ENCODE measurements at regions not wholly inside any gene's neighbourhood (a gene's known extent, or its start where the extent isn't known, plus 50 kb on each side); places are given as distances from the start of the nearest gene placed in this dataset.
"Not testable (repeated sequence)": the region's sequence is repeated elsewhere in the genome, so short reads cannot be mapped to it uniquely, and the experiment has no call there.

DNA sequence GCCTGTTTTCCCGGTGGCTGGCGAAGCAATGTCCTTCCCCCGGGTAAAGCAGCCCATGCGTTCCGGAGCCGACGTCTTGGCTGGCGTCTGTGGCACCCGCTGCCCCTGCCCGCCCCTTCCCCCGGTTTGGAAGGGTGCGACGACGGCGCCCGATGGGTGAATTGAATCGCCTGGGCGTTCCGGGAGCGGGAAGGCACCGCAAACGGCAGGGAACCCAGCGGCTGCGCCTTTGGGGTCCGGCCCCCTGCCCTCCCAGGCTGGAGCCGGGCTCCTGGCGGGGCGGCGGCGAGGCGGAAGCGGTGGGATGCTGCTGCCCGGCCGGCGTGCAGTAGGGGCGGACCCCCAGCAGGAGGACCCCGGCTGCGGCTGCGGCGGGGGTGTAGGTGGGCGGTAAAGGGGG lies 123.6 kb upstream of the RHOU start:
- DNase-seq (ENCODE audit: low read depth in 2 of 2): not testable (repeated sequence)

DNA sequence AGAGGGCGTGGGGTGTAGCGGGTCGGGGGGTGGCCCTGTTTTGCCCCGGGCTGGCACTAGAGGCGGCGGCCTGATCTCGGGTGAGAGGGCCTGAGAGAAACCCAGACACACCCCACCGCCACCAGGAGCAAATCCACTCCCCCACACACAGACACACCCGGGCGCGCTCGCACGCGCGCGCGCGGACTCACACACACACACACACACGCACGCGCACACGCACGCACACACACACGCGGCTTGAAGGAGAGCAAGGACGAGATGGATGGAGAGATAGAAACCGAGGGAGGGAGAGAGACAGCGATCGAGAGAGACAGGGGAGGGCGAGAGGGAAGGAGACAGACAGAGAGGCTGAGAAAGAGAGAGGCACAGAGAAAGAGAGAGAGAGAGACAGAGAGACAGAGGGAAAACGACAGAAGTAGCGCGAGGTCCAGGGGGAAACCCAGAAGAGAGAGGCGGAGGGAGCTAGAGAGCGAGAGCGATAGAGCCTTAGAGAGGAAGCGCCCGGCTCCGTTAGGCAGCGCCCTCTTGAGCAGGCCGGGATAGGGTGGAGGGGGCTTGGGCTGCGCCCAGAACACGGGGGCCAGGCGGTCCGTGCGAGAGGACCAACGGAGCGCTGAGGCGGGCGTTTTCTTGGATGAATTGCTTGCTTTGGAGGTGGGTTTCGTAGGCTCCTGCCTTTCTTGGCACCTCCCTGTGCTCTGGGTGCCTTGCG lies 113.1 kb upstream of the RHOU start:
- DNase-seq (ENCODE audit: low read depth in 2 of 2): not testable (repeated sequence)

DNA sequence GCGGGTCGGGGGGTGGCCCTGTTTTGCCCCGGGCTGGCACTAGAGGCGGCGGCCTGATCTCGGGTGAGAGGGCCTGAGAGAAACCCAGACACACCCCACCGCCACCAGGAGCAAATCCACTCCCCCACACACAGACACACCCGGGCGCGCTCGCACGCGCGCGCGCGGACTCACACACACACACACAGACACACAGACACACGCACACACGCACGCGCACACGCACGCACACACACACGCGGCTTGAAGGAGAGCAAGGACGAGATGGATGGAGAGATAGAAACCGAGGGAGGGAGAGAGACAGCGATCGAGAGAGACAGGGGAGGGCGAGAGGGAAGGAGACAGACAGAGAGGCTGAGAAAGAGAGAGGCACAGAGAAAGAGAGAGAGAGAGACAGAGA lies 108.8 kb upstream of the RHOU start:
- DNase-seq (ENCODE audit: low read depth in 2 of 2): not testable (repeated sequence)

DNA sequence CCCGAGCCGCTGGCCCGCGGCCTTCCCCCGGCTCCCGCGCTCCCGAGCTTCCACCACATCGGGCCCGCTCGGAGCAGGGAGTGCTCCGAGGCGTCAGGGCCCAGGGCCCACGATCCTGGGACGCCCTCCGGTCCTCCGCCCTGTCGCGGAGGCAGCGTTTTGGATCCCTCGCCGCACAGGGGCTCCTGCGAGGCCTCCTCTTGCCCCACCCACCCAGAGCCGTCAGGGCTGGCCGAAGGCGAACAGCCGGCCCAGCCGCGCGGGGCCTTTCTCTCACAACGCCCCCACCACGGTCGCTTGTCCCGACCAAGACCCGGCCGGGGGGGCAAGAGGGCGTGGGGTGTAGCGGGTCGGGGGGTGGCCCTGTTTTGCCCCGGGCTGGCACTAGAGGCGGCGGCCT lies 102.4 kb upstream of the RHOU start:
- DNase-seq (ENCODE audit: low read depth in 2 of 2): not testable (repeated sequence)

DNA sequence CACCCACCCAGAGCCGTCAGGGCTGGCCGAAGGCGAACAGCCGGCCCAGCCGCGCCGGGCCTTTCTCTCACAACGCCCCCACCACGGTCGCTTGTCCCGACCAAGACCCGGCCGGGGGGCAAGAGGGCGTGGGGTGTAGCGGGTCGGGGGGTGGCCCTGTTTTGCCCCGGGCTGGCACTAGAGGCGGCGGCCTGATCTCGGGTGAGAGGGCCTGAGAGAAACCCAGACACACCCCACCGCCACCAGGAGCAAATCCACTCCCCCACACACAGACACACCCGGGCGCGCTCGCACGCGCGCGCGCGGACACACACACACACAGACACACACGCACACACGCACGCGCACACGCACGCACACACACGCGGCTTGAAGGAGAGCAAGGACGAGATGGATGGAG lies 100.0 kb upstream of the RHOU start:
- not testable (repeated sequence) for DNase-seq (ENCODE audit: low read depth in 2 of 2)

DNA sequence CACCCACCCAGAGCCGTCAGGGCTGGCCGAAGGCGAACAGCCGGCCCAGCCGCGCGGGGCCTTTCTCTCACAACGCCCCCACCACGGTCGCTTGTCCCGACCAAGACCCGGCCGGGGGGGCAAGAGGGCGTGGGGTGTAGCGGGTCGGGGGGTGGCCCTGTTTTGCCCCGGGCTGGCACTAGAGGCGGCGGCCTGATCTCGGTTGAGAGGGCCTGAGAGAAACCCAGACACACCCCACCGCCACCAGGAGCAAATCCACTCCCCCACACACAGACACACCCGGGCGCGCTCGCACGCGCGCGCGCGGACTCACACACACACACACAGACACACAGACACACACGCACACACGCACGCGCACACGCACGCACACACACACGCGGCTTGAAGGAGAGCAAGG lies 97.8 kb upstream of the RHOU start:
- DNase-seq (ENCODE audit: low read depth in 2 of 2): not testable (repeated sequence)

DNA sequence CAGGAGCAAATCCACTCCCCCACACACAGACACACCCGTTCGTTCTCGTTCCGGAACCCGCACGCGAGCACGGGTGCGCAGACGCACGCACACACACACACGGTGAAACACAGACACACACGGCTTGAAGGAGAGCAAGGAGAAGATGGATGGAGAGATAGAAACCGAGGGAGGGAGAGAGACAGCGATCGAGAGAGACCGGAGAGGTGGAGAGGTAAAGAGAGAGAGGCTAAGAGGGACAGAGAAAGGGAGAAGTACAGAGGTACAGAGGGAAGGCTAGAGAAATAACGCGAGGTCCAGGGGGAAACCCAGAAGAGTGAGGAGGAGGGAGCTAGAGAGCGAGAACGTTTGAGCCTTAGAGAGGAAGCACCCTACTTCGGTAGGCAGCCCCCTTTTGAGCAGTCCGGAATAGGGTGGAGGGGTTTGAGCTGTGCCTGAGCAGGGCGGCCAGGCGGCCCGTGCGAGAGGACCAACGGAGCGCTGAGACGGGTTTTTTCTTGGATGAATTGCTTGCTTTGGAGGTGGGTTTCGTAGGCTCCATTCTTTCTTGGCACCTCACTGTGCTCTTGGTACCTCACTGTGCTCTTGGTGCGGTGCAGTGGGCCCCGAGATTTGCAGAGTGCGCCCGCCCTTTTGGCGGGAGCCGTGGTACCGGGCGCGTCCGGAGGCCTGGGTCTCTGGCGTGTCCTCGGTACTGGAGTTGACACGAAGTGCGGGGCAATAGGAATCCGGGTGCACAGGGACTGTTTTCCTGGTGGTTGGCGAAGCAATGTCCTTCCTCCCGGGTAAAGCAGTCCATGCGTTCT lies 88.4 kb upstream of the RHOU start:
- no peak for DNase-seq (ENCODE audit: low read depth in 2 of 2)

DNA sequence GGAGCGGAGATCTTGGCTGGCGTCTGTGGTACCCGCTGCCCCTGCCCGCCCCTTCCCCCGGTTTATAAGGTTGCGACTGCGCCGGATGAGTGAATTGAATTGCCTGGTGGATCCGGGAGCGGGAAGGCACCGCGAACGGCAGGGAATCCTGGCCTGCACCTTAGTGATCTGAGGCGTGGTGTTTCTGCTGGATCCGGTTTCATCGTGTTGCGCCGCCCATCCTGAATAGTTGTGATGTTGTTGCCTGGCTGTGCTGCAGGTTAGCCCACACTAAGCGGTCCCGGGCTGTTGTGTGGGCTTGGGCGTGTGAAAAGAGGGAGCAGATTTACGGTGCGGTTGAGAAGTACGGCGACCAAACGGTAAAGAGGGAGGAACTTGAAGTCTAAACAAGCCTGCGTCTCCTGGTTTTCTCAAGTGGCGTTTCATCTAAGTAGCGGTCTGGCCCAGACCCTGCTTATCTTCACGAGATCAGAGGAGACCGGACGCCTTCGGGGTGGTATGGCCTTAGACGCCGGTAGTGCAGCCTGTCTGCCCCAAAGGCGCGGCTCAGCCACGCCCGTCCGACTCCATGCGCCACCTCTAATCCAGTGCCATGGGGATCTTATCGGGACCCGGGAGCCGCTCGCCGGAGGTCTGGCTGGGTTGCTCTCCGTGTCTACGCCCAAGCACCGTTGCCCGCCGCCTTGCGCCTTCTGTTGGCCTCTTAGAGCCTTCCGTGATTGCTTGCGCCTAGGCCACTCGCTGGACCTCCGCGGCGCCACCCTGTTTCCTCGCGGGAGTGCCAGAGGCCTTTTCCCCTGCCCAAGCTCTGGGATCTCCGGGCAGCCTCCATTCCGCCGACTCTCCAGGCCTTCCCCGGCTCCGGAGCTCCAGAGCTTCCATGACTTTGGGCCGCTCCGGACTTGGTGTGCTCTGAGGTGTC lies 87.5 kb upstream of the RHOU start:
- no peak for DNase-seq (ENCODE audit: low read depth in 2 of 2)

DNA sequence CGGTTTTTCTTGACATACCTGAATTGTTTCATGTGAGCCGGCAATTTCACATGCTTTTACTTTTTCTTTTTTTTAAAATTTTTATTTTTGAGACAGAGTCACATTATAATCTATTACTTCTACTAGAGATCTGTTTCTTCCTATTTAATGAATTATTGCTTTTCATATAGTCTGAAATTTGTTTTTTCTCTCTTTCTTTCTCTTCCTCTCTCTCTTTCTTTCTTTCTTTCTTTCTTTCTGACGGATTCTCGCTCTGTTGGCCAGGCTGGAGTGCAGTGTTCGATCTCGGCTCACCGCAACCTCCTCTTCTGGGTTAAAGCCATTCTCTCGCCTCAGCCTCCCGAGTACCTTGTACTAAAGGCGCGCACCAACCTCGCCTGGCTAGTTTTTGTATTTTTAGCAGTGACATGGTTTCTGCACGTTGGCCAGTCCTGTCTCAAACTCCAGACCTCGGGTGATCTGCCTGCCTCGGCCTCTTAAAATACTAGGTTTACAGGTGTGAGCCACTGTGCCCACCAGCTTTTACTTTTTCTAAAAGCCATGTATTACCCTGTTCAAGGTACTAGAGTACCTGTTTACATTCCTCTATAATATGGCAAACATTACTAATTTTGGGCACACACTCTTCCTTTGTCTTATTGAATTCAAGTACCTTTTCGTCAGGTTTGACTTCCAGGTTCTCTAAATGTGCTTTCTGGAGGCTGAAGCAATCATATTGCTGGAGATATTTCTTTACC lies 86.5 kb upstream of the RHOU start:
- DNase-seq (ENCODE audit: low read depth in 2 of 2): no peak

DNA sequence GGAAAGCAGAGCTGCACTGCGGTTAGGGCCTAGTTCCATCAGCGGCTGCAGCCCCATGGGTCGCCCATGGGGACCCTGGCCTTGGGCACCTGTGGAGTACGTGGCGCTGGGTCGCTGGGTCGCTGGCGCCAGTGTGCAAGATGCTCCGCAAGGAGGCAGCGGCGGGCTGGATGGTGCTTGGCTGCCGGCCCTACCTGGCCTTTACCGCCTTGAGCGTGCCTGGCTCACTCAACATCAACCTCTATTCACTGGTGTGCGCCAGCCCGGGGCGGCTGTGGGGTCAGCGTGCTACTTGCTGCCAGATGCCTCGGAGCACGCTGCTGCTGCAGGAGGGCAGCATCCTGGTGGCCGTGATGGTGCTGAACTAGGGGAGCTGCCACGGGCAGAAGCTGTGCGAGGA lies 85.1 kb upstream of the RHOU start:
- DNase-seq (ENCODE audit: low read depth in 2 of 2): no peak

DNA sequence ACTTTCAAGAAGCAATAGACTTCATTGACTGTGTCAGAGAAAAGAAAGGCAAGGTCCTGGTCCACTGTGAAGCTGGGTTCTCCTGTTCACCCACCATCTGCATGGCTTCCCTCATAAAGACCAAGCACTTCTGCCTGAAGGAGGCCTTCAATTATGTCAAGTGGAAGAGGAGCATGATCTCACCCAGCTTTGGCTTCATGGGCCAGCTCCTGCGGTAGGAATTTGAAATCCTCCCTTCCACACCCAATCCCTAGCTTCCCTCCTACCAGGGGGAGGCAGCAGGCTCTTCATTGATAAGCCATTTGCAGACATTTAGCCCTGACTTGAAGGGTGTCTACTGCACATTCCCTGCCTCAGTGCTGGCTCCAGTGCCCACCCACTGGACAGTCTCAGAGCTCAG lies 84.3 kb upstream of the RHOU start:
- no peak for DNase-seq (ENCODE audit: low read depth in 2 of 2)

DNA sequence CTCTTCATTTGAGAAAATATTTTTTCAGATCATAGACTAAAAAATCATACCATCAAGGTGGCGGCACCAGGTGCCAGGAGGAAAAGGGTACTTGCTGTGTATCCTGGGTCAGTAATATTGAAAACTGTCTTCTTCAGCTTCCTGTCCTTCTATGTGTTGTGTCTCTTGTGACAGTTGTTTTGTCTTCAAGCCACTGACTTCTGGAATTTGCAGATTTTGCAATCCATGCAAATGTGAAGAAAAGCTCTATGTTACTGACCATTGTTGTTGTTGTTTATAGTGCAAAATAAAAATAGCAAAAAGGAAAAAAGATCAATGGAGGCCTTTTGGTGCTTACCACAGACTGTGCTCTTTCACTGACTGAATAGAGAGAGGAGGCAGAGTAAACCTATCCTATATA lies 83.2 kb upstream of the RHOU start:
- no peak for DNase-seq (ENCODE audit: low read depth in 2 of 2)

DNA sequence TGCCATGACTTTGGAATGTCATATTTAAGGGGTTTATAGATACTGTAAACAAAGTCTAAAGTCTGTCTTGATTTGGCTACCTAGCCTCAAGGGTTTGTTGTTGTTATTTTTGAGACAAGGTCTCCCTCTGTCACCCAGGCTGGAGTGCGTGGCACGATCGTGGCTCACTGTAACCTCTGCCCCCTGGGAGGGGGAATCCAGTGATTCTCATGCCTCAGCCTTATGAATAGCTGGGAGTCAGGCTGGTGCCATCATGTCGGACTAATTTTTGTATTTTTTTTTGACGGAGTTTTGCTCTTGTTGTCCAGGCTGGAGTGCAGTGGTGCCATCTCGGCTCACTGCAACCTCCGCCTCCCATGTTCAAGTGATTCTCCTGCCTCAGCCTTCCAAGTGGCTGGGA lies 82.2 kb upstream of the RHOU start:
- DNase-seq (ENCODE audit: low read depth in 2 of 2): not testable (repeated sequence)

DNA sequence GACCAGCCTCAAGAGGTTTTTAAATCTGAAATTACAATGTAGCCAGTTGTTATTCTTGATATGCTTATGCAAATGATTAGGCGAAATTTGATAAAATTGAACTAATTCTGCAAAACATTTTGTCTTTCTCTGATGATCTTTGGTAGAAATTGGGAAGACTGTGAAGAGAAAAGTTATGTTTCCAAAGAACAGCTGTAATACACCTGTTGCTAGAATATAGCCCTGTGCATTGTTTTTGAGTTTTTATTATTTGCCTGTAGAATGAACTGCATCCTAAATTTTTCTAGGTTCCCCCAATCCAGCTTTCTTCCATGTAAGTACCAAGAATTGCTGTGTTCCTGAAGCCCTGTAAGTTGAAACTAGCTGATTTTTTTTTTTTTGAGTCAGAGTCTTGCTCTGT lies 81.5 kb upstream of the RHOU start:
- DNase-seq (ENCODE audit: low read depth in 2 of 2): no peak

DNA sequence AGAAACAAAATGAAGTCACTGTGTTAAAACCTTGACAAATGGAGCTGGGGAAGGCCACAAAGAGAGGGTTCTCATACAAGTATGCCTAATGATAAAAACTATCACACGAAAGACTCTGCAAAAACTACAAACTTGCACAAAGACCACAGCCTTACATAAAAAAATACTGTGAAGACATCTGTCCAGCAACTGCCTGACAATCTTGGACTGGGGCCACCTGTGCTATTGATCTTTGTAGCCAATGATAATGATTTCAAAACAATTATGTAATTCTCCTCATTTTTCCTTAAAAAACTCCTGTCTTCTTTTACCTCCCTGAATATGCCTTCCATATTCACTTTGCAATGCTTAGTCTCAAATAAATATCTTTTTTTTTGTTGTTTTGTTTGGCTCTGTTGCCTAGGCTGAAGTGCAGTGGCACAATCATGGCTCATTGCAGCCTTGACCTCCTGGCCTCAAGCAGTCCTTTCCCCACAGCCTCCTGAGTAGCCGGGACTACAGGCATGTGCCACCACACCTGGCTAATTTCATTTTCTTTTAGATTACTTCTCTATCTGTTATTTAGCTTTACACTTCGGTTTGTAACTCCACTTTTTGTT lies 79.4 kb upstream of the RHOU start:
- DNase-seq (ENCODE audit: low read depth in 2 of 2): no peak

DNA sequence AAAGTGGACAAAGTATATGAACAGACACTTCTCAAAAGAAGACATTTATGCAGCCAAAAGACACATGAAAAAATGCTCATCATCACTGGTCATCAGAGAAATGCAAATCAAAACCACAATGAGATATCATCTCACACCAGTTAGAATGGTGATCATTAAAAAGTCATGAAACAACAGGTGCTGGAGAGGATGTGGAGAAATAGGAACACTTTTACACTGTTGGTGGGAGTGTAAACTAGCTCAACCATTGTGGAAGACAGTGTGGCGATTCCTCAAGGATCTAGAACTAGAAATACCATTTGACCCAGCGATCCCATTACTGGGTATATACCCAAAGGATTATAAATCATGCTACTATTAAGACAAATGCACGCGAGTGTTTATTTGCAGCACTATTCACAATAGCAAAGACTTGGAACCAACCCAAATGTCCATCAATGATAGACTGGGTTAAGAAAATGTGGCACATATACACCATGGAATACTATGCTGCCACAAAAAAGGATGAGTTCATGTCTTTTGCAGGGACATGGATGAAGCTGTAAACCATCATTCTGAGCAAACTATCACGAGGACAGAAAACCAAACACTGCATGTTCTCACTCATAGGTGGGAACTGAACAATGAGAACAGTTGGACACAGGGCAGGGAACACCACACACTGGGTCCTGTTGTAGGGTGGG lies 73.1 kb upstream of the RHOU start:
- not testable (repeated sequence) for DNase-seq (ENCODE audit: low read depth in 2 of 2)

DNA sequence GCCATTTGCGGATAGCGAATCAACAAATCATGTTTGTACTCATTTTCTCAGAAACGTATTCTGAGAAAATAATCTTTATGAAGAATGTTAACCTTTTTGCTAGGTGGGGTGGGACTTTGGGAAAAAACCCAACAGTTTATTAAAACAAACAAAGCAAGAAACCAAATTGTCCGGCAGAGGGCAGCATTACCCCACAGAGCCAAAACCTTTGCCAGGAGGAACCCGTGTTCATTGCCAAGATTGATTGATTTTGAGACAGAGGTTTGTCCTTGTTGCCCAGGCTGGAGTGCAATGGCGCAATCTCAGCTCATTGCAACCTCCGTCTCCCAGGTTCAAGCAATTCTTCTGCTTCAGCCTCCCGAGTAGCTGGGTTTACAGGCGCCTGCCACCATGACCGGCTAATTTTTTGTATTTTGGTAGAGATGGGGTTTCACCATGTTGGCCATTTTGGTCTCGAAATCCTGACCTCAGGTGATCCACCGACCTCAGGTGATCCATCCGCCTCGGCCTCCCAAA lies 70.8 kb upstream of the RHOU start:
- peak; percentile 68 to 76 for DNase-seq (ENCODE audit: low read depth in 2 of 2)

DNA sequence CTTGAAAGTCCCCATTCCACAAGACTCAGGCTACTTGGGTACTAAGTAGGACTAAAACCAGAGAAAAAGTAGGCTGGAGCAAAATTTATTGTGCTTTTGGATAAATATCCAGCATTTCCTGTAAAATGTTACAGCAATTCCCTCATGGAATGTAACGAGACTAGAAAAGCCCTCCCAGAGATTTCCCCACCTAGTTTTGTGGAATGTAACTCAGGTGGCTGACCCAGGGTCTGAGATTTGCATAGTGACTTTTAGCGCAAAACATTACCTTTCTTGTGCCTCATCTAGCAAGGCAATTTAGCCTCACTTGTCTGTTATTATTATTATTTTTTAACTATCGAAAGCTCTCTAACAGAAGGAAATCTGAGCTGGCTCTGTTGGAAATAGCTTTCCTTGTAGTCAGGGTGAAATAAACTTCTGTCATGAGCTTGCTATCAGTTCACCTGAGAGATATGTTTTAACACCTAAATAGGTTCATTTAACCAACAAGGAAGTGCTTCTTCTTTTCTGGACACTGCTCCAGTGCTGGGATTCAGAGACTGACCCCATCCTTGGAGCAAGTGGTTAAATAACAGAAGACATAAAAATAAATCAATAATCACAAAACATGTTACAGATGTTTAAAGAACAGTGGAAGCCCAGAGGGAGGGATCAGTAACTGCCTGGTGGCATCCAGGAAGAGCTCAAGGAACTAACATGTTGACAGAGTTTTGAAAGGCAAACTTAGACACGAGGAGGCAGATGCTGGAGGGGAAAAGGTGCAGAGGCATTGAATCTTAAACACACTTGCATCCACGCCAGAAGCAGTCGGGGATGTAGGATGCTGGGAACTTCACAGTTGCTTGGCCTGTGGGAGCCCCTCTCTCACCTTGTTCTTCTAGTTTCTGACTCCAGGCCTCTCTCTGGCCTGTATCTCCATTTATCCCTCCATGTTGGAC lies 68.3 kb upstream of the RHOU start:
- no peak for DNase-seq (ENCODE audit: low read depth in 2 of 2)

DNA sequence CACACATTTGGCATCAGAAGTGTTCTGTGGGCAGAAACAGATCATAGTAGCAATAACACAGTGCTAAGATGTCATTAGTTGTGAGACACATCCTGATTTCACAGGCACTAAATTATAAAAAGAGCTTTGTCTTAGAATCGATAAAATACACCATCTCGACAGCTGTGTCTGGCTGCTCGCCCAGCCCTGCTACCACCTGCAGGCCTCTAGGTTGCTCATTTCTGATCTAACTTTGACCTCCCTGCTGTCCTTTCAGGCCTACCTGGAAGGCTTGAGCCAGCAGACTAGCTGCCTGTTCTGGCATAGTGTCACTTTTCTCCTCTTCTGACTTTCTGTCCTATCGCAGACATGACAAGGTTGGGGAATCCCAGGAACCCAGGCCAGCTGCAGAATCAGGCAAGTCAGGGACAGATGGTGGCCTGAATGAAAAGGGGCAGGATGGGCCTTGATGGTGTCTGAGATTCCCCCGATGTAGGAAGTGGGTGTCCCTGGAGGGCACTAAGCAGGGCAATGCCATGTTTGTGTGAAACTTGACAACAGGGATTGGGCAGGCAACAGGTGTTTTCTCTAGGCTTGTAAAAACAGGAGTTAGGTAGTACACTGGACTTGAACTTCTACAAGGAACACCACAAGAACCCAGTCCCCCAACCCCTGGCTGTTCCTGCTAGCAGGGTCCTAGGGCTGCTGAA lies 66.6 kb upstream of the RHOU start:
- DNase-seq (ENCODE audit: low read depth in 2 of 2): no peak
